ENCODE measurements at regions not wholly inside any gene's neighbourhood (a gene's known extent, or its start where the extent isn't known, plus 50 kb on each side); places are given as distances from the start of the nearest gene placed in this dataset.

DNA sequence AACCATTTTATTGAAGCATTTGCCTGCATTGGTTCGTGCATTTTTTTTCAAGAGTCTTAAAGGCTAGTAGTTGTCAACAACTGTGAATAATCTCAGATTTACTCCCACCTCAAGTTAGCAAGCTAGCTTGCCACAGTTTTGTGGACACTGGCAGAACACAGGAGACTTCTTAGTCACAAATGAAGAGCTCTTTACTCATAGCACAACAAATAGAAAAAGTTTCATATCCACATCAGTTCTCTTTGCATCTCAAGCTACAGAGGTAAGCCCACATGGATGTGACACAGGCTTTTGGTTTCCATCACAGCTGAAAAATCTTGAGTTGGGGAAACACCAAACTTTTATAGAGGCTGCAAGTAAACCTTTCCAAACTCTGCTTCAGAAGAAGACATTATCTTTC is 2315.7 kb upstream of the TENM3 start:
- DNase-seq = no peak

DNA sequence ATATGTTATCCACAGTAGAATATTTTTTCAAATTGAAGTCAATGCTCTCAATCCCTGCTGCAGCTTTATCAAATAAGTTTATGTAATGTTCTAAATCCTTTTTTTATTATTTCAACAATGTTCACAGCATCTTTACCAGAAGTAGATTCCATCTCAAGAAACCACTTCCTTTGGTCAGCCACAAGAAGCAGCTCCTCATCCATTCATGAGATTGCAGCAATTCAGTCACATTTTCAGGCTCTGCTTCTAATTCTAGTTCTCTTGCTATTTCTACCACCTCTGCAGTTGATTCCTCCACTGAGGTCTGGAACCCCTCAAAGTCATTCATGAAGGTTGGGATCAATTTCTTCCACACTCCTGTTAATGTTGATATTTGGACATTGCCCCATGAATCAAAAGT is 2301.3 kb upstream of the TENM3 start:
- DNase-seq = no peak

DNA sequence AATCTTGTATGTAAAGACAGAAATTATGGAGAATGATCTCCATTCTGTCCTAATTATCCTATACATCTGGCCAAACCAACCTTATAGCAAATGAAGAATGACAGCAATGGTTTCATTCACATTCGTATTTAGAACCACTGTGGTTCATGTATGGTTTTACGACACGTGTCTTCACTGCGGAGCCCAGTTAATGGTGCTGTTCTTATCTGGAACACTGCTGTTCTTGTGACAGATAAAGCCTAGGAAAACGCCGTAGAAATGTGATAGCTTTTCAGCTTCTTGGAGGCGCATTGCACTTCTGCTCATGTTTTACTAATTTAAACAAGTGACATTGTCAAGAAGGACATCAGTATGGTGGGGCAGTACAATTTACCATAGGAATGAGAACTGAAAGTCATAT is 2266.4 kb upstream of the TENM3 start:
- no peak for DNase-seq

DNA sequence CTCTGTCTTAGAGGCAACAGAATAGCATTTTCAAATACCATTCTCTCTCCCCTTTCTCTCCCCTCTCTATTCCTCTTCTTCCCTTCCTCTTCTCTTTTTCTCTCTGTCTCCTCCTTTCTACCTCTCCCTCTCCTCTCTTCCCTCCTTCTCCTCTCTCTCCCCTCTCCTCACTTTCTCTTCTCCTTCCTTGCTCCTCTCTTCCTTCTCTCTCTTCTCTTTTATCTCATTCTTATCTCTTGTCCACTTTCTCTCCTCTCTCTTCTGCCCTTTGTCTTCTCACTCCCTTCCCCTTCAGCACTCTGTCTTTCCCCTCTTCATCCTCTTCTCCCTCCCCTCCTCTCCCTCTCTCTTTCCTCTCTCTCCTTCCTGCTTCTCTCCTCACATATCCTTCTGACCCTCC is 2265.8 kb upstream of the TENM3 start:
- no peak for DNase-seq

DNA sequence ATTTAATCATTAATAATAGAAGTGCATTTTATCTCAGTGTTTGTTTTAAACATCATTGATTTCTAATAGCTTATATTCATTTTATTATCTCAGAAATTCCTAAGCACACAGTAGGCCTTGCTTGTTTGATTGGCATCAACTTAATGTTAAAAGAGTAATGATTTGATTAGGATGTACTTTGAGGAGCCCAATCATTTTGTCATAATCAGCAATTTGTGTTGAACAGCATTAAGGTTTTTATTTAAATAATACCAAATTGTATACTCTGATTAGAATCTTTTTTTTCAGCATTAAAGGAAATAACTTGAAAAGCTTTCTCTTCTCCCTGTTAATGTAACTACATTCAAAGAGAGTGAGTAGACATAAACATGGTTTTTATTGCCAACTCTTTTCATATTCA is 2262.0 kb upstream of the TENM3 start:
- DNase-seq = no peak

DNA sequence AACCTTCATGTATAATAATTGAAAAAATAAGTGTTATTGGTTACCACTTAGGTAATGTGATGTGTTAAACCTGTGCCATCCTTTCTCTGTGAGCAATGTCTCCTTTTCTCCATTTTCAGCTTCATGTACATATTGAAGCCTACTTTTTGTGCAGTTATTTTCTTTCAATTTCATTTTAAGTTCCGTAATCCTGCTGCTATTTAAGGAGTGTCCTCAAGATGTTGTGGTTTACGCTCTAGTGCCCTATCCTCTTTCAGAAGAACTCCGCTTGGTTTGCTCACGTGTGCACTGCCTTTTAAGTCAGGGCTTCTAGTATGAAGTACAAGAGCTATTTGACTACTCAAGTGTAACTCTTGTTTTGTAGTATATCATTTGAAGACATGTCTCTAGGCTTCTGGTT is 2253.2 kb upstream of the TENM3 start:
- DNase-seq = no peak

DNA sequence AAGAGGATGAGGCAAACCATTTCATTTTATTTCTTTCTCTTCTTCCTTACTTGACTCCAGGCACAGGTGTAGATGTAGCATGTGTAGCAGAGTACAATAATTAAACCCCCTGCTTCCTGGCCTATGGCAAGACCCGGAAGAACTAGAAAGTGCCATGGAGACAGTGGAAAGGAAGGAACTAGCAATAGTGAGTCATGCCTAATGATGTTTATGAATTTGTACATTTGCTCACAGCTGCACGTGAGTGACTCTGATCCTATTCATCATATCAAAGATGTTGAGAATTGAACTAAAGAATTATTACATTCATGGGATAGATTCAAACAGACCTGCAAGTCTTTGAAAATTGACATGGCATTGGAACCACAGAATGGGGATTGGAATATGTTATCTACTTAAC is 2233.9 kb upstream of the TENM3 start:
- DNase-seq = no peak

DNA sequence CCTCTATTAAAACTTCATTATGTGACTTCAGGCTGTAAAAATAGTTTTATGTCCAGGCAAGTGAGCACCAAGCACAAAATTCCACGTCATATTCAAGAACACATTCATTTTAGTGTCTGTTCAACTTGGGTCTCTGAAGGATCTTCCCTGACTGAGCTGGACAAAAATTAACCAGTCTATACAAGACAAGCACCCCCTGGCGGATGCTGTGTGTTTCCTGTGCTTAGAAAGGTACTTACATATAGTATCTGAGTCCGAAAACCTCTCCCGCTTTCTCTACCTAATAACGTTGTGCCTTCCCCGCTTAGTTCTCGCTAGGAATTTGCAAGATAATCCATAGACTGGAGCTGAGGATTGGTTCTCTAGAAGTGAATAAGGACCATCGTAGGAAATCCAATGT is 2214.5 kb upstream of the TENM3 start:
- no peak for DNase-seq

DNA sequence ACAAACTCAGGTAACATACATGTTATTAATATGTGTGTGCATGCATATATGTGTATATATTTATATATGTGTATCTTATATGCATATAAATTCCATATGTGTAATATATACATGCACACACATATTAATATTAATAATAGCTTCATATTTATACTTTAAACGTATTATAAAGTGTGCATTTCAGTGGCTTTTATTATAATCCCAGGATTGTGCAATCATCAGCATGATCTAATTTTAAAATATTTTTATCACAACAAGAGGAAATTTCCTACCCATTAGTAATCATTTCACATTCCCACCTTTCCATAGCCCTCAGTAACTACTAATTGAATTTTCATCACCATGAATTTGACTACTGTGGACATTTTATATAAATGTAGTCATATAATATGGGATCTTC is 2211.9 kb upstream of the TENM3 start:
- no peak for DNase-seq

DNA sequence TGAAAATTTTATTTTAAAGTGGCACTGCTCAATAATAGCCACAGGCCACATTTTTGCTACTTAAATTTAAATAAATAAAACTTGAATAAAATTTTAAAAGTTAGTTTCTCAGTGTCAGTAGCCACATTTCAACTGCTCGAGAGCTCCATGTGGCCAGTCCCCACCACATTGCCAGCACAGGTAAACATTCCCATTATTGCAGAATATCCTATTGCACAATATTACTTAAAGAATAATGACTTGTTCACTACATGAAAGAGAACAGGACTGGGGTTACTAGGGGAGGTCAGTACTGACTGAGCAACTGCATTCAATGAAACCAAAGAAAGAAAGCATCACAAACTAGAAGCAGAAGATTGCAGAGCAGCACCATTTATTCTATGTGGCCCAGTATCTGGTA is 2201.6 kb upstream of the TENM3 start:
- no peak for DNase-seq

DNA sequence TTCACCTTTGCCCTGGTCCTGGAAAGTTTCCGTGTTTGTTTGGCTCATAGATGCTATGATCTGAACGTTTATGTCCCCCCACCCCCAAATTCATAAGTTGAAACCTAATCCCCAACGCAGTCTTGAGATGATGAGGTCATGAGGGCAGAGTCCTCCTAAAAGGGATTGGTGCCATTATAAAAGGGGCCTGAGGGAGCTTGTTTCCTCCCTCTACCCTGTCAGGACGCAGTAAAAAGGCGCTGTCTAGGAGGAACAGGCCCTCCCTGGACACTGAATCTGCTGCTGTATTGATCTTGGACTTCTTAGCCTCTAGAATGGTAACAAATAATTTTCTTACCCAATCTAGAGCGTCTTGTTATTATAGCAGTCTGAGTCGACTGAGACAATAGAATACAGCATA is 2190.6 kb upstream of the TENM3 start:
- DNase-seq = no peak

DNA sequence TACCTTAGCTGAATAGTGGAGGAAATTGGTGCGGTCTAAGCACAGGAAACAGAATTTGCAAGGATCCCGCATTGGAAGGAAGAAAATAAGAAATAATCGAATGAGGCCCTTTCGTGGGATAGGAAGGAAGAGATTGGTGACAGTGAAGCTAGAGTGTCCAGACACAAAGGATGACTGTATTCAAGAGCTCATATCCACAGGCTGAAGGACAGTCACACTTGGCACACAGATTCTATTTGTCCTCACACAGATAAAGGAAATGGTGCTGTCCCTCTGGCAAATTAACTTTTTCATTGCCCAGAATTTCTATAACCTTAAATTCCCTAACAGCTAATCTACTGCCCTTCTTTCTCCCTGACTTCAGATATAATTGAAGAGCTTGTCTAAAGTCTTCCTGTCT is 2188.9 kb upstream of the TENM3 start:
- DNase-seq = no peak

DNA sequence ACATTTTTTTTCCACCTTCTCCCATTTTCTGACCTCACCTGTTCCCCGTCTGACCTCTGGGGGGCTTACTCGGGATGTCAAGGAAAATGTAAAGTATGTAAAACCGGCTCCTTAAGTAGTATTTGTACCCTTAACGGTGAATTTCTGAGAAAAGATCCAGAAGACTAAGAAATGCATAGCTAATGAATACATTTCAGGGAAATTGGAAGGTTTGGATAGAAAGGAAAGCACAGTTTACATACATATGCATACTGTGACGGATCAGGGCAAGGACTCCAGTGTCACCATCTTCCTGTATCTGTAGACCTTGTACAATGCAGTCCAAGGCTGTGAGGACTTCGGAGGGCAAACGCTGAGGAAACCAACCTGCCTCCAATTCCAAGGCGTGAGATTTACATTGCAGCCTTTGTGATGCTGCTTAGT is 2185.9 kb upstream of the TENM3 start:
- no peak for DNase-seq

DNA sequence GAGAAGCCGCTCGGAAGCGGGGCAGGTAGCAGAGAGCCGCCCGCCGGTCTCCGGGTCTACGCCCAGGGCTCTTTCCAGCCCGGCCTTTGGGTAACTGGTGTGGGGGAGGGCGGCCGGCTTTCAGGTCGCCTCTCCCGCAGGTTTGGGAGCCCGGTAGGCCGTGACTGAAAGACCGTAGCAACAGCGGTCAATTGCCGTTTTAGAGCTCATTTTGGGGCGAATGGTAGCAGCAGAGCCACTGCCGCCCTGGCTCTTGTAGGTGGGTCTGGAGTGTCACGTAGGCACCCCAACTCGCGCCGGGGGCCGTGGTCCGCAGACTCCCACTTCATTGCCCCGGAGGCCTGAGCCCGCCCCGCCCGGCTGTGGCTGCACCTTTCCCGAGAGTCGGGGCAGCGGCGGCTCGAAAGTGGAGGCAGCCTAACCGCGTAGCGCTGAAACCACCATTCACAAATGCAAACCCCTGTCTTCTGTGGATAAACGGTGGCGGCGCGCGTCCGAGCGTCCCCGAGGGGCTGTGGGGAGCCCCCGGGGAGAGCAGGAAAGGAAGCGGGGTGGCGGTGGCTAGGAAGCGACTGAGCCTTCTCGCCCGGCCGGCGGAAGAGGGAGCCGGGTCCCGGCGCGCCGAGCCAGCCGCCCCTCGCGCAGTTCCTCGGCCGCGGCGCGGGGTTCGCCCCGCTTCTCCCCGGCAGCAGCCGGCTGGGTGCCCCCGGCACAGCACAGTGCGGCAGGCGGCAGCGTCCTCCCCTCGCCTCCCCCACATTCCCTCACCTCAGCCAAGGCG is 2185.1 kb upstream of the TENM3 start:
- no peak for DNase-seq

DNA sequence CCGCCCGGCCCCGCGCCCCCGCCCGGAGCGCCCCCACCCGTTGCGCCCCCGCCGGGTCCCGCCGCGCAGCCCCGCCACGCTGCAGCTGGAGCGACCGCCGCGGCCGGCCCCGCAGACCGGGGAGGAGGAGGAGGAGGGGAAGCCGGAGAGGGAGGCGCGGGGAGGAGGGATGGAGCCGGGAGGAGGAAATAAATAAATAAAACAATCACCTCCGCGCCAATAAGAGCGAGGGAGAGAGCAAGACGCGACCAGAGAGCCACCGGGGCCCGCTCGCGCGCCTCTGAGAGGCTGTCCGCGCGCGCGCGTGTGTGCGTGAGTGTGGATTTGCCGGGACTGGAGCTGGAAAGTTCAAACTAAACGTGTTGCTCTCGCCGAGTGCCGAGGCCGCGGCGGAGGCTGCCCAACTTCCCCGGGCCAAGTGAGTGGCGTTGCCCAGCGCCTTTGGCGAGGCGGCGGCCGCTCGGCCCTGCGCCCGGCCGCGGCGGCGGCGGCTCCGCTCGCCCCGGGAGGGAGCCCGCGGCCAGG is 2184.4 kb upstream of the TENM3 start:
- no peak for DNase-seq

DNA sequence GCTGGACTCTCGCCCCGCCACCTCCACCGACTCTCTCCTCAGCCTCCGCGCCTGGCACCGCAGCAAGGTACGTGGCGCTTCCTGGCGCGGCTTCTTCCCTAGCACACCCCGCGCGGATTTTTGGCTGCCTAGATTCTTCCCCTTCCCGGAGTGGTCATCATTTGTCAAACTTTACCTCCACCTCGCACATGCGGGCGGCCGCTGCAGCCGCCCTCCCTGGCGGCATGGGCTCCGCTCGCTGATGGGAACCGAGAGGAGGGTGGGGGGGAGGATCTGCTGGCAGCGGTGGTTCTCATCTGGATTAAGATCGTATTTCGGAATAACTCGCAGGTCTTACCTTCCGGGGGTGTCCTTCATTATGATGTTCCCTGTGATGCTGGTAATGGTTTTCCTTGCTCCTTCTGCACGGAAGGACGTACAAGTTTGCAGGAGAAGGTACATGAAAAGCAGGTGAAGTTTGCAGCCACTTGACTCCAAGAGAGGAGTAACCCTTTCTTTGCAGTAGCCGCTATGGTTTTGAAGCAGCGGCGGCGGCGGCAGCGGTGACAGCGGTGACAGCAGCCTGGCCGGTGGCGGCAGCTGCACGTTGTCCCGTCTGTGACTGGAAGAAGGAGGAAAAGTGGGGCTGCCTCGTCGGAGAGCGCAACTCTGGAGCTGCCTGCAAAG is 2183.9 kb upstream of the TENM3 start:
- no peak for DNase-seq

DNA sequence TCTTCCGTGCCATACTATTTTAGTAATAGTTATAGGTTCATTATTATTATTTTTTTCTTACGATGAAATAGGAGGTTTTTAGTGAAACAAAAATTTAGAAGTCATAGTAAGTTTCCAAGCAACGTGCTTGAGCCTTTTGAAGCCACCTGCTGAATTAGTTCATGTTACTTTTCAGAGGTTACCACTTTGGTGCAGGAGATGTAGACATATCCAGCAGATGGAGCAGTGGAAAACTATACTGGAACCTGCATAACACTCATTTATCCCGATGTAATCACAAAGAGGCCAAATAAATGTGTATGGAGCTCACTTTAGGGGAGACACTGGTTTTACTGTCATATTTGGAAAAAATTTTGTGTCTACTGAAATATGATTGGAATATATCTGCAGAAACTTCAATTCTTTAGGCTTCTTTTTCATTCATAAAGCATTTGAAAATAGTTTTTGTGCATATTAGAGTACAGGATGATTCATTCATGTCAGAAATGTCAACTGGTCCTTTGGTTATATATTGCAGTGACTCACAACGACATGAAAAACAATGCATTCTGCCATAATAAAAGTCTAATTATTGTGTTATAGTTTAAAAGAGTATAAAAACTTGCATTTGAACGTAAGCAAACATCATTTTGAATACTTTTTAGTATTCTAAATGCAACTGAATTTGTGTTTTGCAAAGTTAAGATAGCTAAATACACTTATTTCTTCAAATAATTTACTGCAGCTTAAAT is 2182.9 kb upstream of the TENM3 start:
- no peak for DNase-seq

DNA sequence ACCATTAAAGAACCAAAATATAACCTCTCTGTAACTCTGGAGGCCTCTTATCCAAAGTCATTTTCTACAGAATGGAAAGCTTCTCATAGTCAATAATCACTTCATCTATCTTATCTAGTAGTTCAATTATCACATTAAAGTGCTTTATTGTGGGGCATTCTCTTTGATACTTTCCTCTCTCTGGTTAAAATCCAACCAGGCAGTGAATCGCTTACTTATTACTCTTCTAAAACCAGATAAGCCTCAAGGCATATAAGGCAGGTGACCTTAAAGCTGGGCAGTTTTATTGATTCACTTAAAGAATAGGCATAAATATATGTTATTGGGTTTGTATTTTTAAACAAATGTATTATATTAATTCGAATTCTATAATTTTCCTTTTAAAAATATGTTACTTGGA is 2162.1 kb upstream of the TENM3 start:
- no peak for DNase-seq

DNA sequence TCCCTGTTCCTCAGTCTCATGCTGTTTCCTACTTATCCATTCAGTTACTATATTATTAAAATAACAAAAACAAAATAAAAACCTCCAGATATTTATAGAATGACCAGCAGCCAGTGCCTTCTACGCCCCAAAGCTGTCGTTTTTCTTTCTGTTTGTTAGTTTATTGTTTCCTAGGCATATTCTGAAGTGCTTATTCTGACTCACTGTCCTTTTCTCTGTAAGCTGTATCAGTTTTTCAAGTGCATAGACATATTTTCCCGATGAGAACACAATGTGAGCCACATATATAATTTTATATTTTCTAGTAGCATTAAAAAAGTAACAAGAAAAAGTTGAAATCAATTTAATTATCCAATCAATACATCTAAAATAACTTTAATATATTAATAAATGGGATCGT is 2158.6 kb upstream of the TENM3 start:
- DNase-seq = no peak

DNA sequence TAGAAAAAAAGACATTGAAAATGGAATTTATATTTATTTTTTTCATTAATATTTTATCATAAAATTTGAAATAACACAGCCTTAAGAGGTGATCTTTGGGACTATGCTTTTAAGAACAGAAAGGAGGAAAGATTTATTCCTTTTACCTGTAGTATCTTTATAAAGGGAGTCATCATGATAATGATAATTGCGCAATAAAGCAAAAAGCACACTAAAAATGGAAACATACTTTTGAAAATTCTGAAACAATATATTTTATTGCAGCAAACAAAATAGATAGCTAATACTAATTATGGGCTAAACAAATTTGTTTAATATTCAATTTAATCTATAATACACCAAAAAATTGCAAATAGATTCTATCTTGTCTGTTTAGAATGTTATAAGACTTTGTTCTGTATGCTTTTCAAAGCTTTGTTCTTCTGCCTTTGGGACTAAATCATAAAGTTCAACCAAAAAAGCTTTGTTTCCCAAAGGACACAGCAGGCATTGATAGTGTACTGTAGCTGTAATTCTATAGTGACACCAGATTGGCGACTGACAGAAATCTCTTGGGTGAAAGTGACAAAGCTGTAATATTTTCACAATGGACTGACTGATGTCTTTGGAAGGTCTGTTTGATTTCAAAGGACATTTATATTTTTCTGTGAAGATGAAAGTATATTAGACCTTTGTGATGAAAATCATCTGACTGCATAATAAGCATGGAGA is 2156.6 kb upstream of the TENM3 start:
- DNase-seq = no peak

DNA sequence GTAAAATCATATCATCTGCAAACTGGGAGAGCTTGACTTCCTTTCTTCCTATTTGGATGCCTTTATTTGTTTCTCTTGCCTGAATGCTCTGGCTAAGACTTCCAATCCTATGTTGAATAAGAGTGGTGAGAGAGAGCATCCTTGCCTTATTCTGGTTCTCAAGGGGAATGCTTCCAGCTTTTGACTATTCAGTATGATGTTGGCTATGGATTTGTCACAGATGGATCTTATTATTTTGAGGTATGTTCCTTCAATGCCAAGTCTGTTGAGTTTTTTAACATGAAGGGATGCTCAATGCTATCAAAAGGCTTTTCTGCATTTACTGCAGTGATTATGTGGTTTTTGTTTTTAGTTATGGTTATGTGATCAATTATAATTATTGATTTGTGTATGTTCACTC is 2144.6 kb upstream of the TENM3 start:
- DNase-seq = no peak

DNA sequence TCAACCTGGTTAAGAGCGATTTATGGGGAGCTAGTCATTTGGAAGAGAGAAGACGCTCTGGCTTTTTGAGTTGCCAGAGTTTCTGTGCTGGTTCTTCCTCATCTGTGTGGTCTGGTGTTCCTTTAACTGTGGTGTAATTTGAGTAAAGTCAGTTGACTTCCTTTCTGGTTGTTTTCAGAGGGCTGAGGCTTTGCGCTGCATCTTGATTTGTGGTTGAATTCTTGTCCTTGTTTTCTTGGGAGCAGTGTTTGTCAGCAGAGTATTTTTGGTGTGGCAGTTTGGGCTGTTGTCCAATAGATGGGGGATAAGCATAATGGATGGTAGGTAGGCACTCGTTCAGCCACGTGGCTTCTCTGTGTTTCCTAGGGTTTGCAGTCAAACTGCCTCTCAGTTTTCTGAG is 2143.2 kb upstream of the TENM3 start:
- DNase-seq = no peak
